ENCODE measurements at regions not wholly inside any gene's neighbourhood (a gene's known extent, or its start where the extent isn't known, plus 50 kb on each side); places are given as distances from the start of the nearest gene placed in this dataset.

DNA sequence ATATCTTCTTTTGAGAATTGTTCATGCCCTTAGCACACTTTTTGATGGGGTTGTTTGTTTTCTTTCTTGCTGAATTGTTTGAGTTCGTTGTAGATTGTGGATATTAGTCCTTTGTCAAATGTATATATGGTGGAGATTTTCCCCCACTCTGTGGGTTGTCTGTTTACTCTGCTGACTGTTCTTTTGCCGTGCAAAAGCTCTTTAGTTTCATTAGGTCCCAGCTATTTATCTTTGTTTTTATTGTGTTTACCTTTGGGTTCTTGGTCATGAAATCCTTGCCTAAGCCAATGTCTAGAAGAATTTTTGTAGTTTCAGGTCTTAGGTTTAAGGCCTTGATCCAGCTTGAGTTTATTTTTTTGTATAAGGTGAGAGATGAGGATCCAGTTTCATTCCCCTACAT is 1372.6 kb upstream of the TENM3 start:
- TF ChIP-seq POLR2A (IDR thresholded peaks at IDR 0.05; ENCODE audit: low read length) (no peak), GATA1 (IDR thresholded peaks at IDR 0.05; ENCODE audit: low read depth, low read length) (no peak)

Measured in erythroblast (primary cell).